ENCODE measurements at regions not wholly inside any gene's neighbourhood (a gene's known extent, or its start where the extent isn't known, plus 50 kb on each side); places are given as distances from the start of the nearest gene placed in this dataset.
A peak's percentile ranks its signal among the peaks of the same experiment; 100 is the strongest.

- Histone ChIP-seq H3K27me3 (ENCODE audit: control insufficient read depth in 2 of 2, insufficient read depth in 2 of 2, low read length in 2 of 2) (no peaks in the 10 kb centered on the region), H3K36me3 (ENCODE audit: control insufficient read depth in 2 of 3, insufficient read depth in 3 of 3, low read length in 3 of 3) (no peaks in the 10 kb centered on the region), H3K4me1 (ENCODE audit: control insufficient read depth in 2 of 2, insufficient read depth in 2 of 2, low read length in 2 of 2) (no peaks in the 10 kb centered on the region), H3K4me3 (ENCODE audit: low read length) (no peak overlapping the region), H3K27ac (ENCODE audit: low read depth, low read length) (no peak overlapping the region), H3K9me3 (ENCODE audit: control insufficient read depth in 2 of 3, low read length in 3 of 3) (no peaks in the 10 kb centered on the region)
- Mint-ChIP-seq H3K4me3 (no peak overlapping the region), H3K4me1 (no peaks in the 10 kb centered on the region), H3K9me3 (peaks cover 0 to 1% (median 0%) of the 10 kb centered on the region in 11 donors), H3K27ac (no peak overlapping the region), H3K27me3 (peaks cover 0 to 22% (median 3%) of the 10 kb centered on the region in 5 donors), H3K36me3 (no peaks in the 10 kb centered on the region)
- intact Hi-C loops (cut with micrococcal nuclease) = no loop called here
- CTCF ChIA-PET = no interaction called here
- DNase-seq = no peak
- POLR2A ChIA-PET = no interaction called here
- ATAC-seq = no peak
Measured at GRCh38 chr7:12741951-12742575, 54.6 kb downstream of the ARL4A start.

- Mint-ChIP-seq H3K27ac (no peak overlapping the region), H3K4me3 (no peak overlapping the region), H3K27me3 (peaks cover 0 to 21% (median 3%) of the 10 kb centered on the region in 5 donors), H3K4me1 (no peaks in the 10 kb centered on the region), H3K36me3 (no peaks in the 10 kb centered on the region), H3K9me3 (no peaks in the 10 kb centered on the region)
- intact Hi-C loops (cut with micrococcal nuclease) = no loop called here
- ATAC-seq = no peak
- Histone ChIP-seq H3K9me3 (ENCODE audit: control insufficient read depth in 2 of 3, low read length in 3 of 3) (no peaks in the 10 kb centered on the region), H3K36me3 (ENCODE audit: control insufficient read depth in 2 of 3, insufficient read depth in 3 of 3, low read length in 3 of 3) (no peaks in the 10 kb centered on the region), H3K4me1 (ENCODE audit: control insufficient read depth in 2 of 2, insufficient read depth in 2 of 2, low read length in 2 of 2) (no peaks in the 10 kb centered on the region), H3K4me3 (ENCODE audit: low read length) (no peak overlapping the region), H3K27ac (ENCODE audit: low read depth, low read length) (no peak overlapping the region), H3K27me3 (ENCODE audit: control insufficient read depth in 2 of 2, insufficient read depth in 2 of 2, low read length in 2 of 2) (no peaks in the 10 kb centered on the region)
- ChIA-PET CTCF (no interaction called here), POLR2A (no interaction called here)
- no peak for DNase-seq
Measured at GRCh38 chr7:12746211-12746610, 58.8 kb downstream of the ARL4A start.

DNA sequence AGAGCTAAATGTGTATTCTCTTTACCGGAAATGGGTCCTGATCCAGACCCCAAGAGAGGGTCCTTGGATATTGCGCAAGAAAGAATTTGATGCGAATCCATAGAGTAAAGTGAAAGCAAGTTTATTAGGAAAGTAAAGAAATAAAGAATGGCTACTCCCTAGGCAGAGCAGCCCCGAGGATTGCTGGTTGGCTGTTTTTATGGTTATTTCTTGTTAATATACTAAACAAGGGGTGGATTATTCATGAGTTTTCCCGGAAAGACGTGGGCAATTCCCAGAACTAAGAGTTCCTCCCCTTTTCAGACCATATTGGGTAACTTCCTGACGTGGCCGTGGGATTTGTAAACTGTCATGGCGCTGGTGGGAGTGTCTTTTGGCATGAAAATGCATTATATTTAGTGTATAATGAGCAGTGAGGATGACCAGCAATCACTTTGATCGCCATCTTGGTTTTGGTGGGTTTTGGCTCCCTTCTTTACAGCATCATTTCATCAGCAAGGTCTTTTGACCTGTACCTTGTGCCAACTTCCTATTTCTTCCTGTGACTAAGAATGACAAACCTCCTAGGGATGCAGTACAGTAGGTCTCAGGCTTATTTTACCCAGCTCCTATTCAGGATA lies 60.4 kb downstream of the ARL4A start:
- intact Hi-C loops (cut with micrococcal nuclease) = no loop called here
- Mint-ChIP-seq H3K4me1 (no peaks in the 10 kb centered on the region), H3K27ac (peak overlapping the region in 1 of 9 donors; percentile 56), H3K27me3 (peaks cover 0 to 23% (median 3%) of the 10 kb centered on the region in 5 donors), H3K9me3 (no peaks in the 10 kb centered on the region), H3K4me3 (no peak overlapping the region), H3K36me3 (no peaks in the 10 kb centered on the region)
- Histone ChIP-seq H3K27ac (ENCODE audit: low read depth, low read length) (no peak overlapping the region), H3K36me3 (ENCODE audit: control insufficient read depth in 2 of 3, insufficient read depth in 3 of 3, low read length in 3 of 3) (no peaks in the 10 kb centered on the region), H3K27me3 (ENCODE audit: control insufficient read depth in 2 of 2, insufficient read depth in 2 of 2, low read length in 2 of 2) (no peaks in the 10 kb centered on the region), H3K9me3 (ENCODE audit: control insufficient read depth in 2 of 3, low read length in 3 of 3) (no peaks in the 10 kb centered on the region), H3K4me3 (ENCODE audit: low read length) (no peak overlapping the region), H3K4me1 (ENCODE audit: control insufficient read depth in 2 of 2, insufficient read depth in 2 of 2, low read length in 2 of 2) (no peaks in the 10 kb centered on the region)
- DNase-seq = no peak
- CTCF ChIA-PET = no interaction called here
- no peak for ATAC-seq
- POLR2A ChIA-PET = no interaction called here

DNA sequence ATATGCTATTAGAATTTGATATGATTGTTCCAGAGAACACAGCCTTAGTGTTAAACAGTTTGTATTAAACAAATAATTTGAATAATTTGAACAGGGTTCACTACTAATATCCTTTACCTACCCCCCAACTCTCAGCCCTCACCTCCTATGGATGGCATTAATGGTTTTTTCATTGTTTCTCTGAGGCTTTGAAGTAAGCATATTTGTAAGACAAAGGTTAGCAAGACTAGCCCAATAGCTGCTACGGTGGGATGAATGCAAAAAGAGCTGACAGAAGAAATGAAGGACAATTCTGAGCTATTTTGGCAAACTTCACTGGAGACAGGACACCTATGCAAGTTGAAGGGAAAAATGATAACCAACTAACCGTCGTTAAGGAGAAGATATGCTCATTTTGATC lies 61.6 kb downstream of the ARL4A start:
- DNase-seq (no peak), ATAC-seq (no peak)
- H3K4me1 Mint-ChIP-seq = no peaks in the 10 kb centered on the region
- Histone ChIP-seq H3K4me3 (ENCODE audit: low read length) (no peak overlapping the region), H3K36me3 (ENCODE audit: control insufficient read depth in 2 of 3, insufficient read depth in 3 of 3, low read length in 3 of 3) (no peaks in the 10 kb centered on the region), H3K4me1 (ENCODE audit: control insufficient read depth in 2 of 2, insufficient read depth in 2 of 2, low read length in 2 of 2) (no peaks in the 10 kb centered on the region), H3K9me3 (ENCODE audit: control insufficient read depth in 2 of 3, low read length in 3 of 3) (no peaks in the 10 kb centered on the region), H3K27ac (ENCODE audit: low read depth, low read length) (no peak overlapping the region), H3K27me3 (ENCODE audit: control insufficient read depth in 2 of 2, insufficient read depth in 2 of 2, low read length in 2 of 2) (no peaks in the 10 kb centered on the region)
- intact Hi-C loops (cut with micrococcal nuclease) = no loop called here
- no peaks in the 10 kb centered on the region for H3K9me3 Mint-ChIP-seq
- POLR2A ChIA-PET = no interaction called here
- H3K4me3 Mint-ChIP-seq = no peak overlapping the region
- CTCF ChIA-PET = no interaction called here
- H3K36me3 Mint-ChIP-seq = no peaks in the 10 kb centered on the region
- H3K27ac Mint-ChIP-seq = no peak overlapping the region
- peaks cover 0 to 28% (median 3%) of the 10 kb centered on the region in 5 donors for H3K27me3 Mint-ChIP-seq

DNA sequence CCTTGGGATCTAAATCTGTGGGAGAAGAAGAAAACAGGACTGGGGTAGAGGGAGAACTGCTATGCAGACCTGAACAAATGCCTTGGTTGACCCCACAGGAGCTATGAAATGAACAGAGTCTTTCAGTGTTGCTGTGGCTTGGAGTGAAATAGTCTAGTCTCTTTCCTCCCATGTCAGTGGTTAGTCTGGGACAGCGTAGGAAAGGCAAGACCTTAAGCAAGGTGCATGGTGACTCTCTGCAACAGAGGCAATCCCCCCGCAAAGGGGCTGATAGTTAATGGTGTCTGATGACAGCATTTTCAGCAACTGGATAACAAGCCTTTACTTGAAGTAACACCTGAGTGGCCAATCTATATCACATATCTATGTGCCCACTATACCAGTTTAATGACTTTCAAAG lies 62.3 kb downstream of the ARL4A start:
- Mint-ChIP-seq H3K27ac (no peak overlapping the region), H3K9me3 (no peaks in the 10 kb centered on the region), H3K36me3 (no peaks in the 10 kb centered on the region), H3K4me1 (no peaks in the 10 kb centered on the region), H3K4me3 (no peak overlapping the region), H3K27me3 (peaks cover 0 to 27% (median 2%) of the 10 kb centered on the region in 5 donors)
- intact Hi-C loops (cut with micrococcal nuclease) = no loop called here
- Histone ChIP-seq H3K36me3 (ENCODE audit: control insufficient read depth in 2 of 3, insufficient read depth in 3 of 3, low read length in 3 of 3) (no peaks in the 10 kb centered on the region), H3K27me3 (ENCODE audit: control insufficient read depth in 2 of 2, insufficient read depth in 2 of 2, low read length in 2 of 2) (no peaks in the 10 kb centered on the region), H3K9me3 (ENCODE audit: control insufficient read depth in 2 of 3, low read length in 3 of 3) (no peaks in the 10 kb centered on the region), H3K4me1 (ENCODE audit: control insufficient read depth in 2 of 2, insufficient read depth in 2 of 2, low read length in 2 of 2) (no peaks in the 10 kb centered on the region), H3K27ac (ENCODE audit: low read depth, low read length) (no peak overlapping the region), H3K4me3 (ENCODE audit: low read length) (no peak overlapping the region)
- ChIA-PET POLR2A (no interaction called here), CTCF (no interaction called here)
- DNase-seq (no peak), ATAC-seq (no peak)

DNA sequence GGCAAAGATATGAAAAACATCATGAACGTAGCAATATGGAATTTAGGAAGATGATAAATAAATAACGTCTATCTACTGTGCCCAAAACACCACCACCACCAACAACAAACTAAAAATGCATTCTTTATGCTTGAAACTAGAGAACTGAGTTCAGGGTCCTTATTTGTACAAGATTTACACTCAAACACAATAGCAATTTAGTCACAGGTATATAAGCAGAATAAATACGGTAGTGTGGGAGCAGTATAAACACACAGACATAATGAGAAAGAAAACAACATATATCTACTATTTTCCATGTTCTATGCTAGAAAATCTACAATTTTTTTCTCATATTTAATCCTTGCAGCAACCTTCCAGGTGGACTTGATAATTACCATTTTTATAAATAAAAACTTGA lies 64.3 kb downstream of the ARL4A start:
- no peak overlapping the region for H3K4me3 Mint-ChIP-seq
- DNase-seq (no peak), ATAC-seq (no peak)
- no peaks in the 10 kb centered on the region for H3K27me3 ChIP-seq (ENCODE audit: control insufficient read depth in 2 of 2, insufficient read depth in 2 of 2, low read length in 2 of 2)
- intact Hi-C loops (cut with micrococcal nuclease) = no loop called here
- H3K36me3 ChIP-seq (ENCODE audit: control insufficient read depth in 2 of 3, insufficient read depth in 3 of 3, low read length in 3 of 3) = no peaks in the 10 kb centered on the region
- H3K36me3 Mint-ChIP-seq = no peaks in the 10 kb centered on the region
- CTCF ChIA-PET = no interaction called here
- H3K27me3 Mint-ChIP-seq = peaks cover 0 to 19% (median 0%) of the 10 kb centered on the region in 5 donors
- H3K4me3 ChIP-seq (ENCODE audit: low read length) = no peak overlapping the region
- H3K9me3 ChIP-seq (ENCODE audit: control insufficient read depth in 2 of 3, low read length in 3 of 3) = no peaks in the 10 kb centered on the region
- POLR2A ChIA-PET = no interaction called here
- no peak overlapping the region for H3K27ac Mint-ChIP-seq
- H3K9me3 Mint-ChIP-seq = no peaks in the 10 kb centered on the region
- H3K4me1 Mint-ChIP-seq = no peaks in the 10 kb centered on the region
- no peak overlapping the region for H3K27ac ChIP-seq (ENCODE audit: low read depth, low read length)
- H3K4me1 ChIP-seq (ENCODE audit: control insufficient read depth in 2 of 2, insufficient read depth in 2 of 2, low read length in 2 of 2) = no peaks in the 10 kb centered on the region

- Mint-ChIP-seq H3K36me3 (no peaks in the 10 kb centered on the region), H3K4me3 (no peak overlapping the region), H3K27me3 (peaks cover 0 to 14% (median 4%) of the 10 kb centered on the region in 5 donors), H3K27ac (no peak overlapping the region), H3K9me3 (no peaks in the 10 kb centered on the region), H3K4me1 (no peaks in the 10 kb centered on the region)
- Histone ChIP-seq H3K9me3 (ENCODE audit: control insufficient read depth in 2 of 3, low read length in 3 of 3) (no peaks in the 10 kb centered on the region), H3K27me3 (ENCODE audit: control insufficient read depth in 2 of 2, insufficient read depth in 2 of 2, low read length in 2 of 2) (peaks cover 0 to 3% of the 10 kb centered on the region in 2 donors), H3K4me1 (ENCODE audit: control insufficient read depth in 2 of 2, insufficient read depth in 2 of 2, low read length in 2 of 2) (no peaks in the 10 kb centered on the region), H3K36me3 (ENCODE audit: control insufficient read depth in 2 of 3, insufficient read depth in 3 of 3, low read length in 3 of 3) (no peaks in the 10 kb centered on the region), H3K4me3 (ENCODE audit: low read length) (no peak overlapping the region), H3K27ac (ENCODE audit: low read depth, low read length) (no peak overlapping the region)
- intact Hi-C loops (cut with micrococcal nuclease) = no loop called here
- no peak for ATAC-seq
- CTCF ChIA-PET = no interaction called here
- no peak for DNase-seq
- POLR2A ChIA-PET = no interaction called here
Measured at GRCh38 chr7:12754179-12754578, 66.7 kb downstream of the ARL4A start.
